HEK293T (cell line): ENCODE measurements at regions not wholly inside any gene's neighbourhood (a gene's known extent, or its start where the extent isn't known, plus 50 kb on each side); places are given as distances from the start of the nearest gene placed in this dataset.

Experiments used
- FOXA1 ChIP-seq: fragments of 450-650 bp; IDR thresholded peaks from 2 replicates; pipeline ENCODE4 v1.6.1; 2016; ENCODE audit warnings: mild to moderate bottlenecking
- FOXK2 ChIP-seq: fragments of 450-650 bp; IDR thresholded peaks from 2 replicates; pipeline ENCODE4 v1.6.1; 2016; ENCODE audit warnings: mild to moderate bottlenecking
- L3MBTL2 ChIP-seq: fragments of 450-650 bp; conservative IDR thresholded peaks from 2 replicates; pipeline ENCODE4 v1.6.1; 2016; ENCODE audit warnings: mild to moderate bottlenecking
- SP1 ChIP-seq: fragments of 450-650 bp; IDR thresholded peaks from 2 replicates; pipeline ENCODE4 v1.6.1; 2017
- SUZ12 ChIP-seq: fragments of 450-650 bp; IDR thresholded peaks from 2 replicates; pipeline ENCODE4 v1.6.1; 2016; ENCODE audit warnings: mild to moderate bottlenecking
- ZNF384 ChIP-seq: fragments of 450-650 bp; IDR thresholded peaks from 2 replicates; pipeline ENCODE4 v1.6.1; 2016

GRCh38 chr12:46108721-46109120, 118.3 kb upstream of the SCAF11 start:
- TF ChIP-seq ZNF384 (no peak), SUZ12 (no peak), L3MBTL2 (no peak), FOXA1 (no peak), FOXK2 (no peak), SP1 (no peak)
